ENCODE measurements at regions not wholly inside any gene's neighbourhood (a gene's known extent, or its start where the extent isn't known, plus 50 kb on each side); places are given as distances from the start of the nearest gene placed in this dataset.

DNA sequence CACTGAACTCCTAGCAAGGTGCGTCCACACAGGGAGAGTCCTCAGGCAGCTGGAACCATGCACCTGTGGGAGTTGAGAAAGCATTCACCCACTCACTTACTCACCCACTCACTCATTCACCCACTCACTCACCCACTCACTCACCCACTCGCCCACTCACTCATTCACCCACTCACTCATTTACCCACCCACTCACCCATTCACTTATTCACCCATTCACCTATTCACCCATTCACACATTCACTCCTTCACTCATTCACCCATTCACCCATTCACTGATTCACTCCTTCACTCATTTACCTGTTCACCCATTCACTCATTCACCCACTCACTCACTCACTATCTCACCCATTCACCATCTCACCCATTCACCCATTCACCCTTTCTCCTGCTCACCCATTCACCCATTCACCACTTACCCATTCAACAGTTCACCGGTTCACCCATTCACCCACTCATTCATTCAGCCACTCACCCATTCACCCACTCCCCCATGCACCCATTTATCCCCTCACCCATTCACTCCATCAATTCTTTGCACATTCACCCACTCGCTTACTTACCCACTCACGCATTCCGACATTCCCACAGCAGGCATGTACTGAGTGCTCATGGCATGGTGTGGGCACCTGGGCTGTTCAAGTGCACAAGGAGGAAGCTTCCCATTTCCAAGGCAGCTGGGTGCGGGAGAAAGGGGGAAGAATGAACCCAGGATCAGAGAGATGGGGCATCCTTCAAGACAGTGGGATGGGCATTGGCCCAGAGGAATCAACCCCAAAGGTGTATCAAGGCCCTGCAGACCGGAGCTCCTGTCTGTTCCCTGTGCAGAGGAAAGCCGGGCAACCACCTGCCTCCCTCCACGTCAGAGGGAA is 135.2 kb upstream of the C14orf180 start:
- DNase-seq = no peak

- DNase-seq = no peak
Measured at GRCh38 chr14:104445086-104445485, 134.5 kb upstream of the C14orf180 start.

GRCh38 chr14:104445832-104446381 is 133.7 kb upstream of the C14orf180 start:
- no peak for DNase-seq

- no peak for DNase-seq
Measured at GRCh38 chr14:104446611-104447010, 133.0 kb upstream of the C14orf180 start.

- DNase-seq = no peak
Measured at GRCh38 chr14:104447750-104448149, 131.8 kb upstream of the C14orf180 start.

GRCh38 chr14:104448321-104448720 is 131.2 kb upstream of the C14orf180 start:
- DNase-seq = no peak

- DNase-seq = no peak
Measured at GRCh38 chr14:104448721-104449120, 130.8 kb upstream of the C14orf180 start.

- DNase-seq = no peak
Measured at GRCh38 chr14:104450811-104451401, 128.7 kb upstream of the C14orf180 start.

DNA sequence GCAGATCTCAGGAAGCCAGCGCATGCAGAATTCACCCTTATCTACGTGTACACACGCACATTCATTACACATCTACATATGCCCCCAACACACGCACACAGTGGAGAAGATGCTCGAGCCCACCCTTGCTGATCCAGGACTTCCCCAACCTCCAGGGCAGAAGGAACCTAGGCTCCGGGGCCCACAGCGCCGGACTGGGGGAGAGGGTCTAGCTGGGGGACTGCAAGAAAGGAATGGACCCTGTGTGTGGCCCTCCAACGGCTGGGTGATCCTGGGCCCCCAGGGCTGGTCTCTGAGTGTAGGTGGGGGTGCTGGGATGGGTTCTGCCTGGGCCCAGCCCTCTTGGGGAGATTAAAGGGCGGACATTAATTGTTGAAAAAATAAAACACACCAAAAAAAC is 128.1 kb upstream of the C14orf180 start:
- DNase-seq = no peak

DNA sequence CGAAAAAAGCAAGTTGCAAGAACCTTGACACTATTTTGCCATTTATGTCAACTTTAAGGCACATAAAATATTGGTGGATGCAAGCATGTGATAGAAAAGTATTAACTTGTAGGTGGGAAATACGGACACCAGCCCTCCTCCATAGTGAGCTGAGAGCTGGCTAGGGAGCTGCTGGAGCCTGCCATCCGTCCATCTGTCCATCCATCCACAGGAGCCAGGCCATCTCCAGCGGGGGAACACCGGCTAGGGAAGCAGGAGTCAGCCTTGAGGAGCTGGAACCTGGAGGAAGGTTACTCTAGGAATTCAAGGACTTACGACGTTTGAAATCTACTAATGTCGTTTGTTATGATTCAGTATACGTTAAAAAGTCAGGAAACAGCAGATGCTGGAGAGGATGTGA is 120.7 kb upstream of the C14orf180 start:
- DNase-seq = no peak

DNA sequence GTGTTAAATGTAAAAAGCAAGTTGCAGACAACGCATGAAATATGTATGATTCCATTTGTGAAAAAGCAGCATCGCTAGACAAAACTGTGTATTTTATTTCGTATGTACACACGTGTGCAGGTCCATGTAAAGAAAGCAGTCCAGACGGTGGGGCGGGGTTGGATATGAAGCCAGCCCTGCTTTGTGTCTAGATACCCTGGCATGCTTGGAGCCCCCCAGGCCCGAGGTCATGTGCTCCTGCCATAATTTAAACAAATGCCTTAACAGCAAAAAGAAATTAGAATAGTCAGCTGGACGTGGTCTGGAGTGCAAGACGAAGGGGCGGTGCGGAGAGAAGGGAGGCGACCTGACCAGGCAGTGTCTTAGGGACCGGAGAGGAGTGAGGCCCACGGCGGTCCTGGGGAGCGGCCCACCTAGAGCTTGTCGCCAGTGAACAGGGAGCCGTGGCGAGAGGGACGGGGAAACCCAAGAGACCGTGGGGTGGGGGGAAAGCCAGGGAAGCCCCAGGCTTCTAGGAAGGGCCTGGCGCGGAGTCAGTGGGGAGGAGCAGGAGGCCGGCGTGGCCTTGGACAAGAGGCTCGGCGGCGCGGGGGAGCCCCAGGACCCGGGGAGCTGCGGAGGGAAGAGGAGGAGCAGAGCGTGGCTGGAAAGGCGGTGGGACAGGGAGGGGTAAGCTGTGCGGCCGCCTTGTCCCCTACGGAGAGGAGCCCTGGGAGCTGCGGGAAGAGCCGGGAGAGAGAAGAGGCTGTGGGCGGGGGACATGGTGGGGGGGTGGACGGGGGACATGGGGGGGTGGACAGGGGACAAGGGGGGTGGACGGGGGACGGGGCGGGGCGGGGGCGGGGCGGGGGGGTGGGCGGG is 118.5 kb upstream of the C14orf180 start:
- no peak for DNase-seq

- DNase-seq = no peak
Measured at GRCh38 chr14:104461676-104462449, 117.7 kb upstream of the C14orf180 start.

- no peak for DNase-seq
Measured at GRCh38 chr14:104462651-104463630, 116.6 kb upstream of the C14orf180 start.

DNA sequence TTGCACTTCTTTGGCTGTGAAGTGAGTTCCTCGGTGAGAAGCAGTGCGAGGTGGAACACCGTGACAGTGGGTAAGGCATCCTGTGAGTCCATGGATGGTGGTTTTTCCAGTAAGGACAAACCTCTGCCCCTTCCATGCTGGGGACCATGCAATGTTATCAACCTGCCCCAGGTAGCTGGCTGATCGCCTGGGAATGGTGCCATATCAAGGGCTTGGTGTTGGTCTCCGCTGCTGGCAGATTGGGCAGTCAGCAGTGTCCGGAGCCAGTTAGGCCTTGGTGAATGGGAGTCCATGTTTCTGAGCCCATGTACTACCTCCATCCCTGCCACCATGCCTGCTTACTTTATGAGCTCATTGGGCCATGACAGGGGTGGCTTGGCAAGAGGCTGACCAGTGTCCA is 114.7 kb upstream of the C14orf180 start:
- DNase-seq = no peak

- DNase-seq = no peak
Measured at GRCh38 chr14:104465482-104466390, 113.8 kb upstream of the C14orf180 start.

- DNase-seq = no peak
Measured at GRCh38 chr14:104467236-104467635, 112.3 kb upstream of the C14orf180 start.

DNA sequence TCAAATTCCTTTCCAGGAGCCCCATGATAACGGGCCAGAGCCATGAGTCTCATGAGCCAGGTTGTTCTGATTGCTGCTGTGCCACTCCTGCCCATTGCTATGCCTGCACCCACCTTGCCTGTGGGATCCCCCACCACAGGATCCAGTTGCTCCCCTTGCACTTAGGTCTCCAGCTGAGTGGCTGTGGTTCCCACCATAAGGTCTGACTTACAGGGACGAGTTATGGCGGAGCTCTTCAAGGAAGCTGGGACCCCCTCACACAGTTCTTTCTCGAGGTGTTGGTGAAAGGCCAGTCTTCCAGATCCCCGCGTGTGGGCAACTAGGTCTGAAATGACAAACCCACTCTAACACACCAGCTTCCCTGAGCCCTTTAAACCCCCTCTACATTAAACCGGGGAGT is 111.9 kb upstream of the C14orf180 start:
- DNase-seq = no peak

DNA sequence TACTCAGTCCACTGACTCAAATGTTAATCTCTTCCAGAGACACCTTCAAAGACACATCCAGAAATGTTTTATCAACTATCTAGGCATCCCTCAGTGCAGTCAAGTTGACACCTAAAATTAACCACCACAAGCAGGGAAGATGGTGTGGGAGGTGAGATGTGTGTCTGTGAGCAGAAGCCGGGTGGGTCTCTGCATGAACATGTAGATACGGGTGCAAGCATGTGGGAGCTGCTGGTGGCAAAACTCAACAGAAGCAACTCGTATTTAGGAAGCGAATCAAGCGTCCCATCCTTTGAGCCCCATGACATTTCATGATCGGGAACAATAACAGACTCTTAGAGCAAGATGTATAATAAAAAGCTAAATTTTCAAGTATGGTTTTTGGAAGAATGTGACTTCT is 110.0 kb upstream of the C14orf180 start:
- no peak for DNase-seq

DNA sequence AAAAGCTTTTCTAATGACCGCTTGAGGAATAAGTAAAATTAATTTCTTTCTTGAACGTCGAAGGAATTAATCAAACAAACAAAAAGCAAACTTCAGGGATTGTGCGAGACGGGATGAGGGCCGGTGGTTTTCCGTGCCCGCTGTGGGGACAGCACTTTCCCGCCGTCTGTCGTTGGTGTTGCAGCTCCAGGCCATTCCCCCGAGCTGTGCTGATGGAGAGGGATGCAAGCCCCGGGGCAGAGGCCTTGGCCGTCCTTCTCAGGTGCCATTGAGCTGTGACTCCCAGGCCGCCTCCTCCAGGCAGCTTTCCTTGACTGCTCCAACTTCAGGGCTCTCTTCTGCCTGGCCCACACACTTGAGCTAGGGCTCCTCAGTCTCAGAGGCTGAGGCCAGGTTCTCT is 109.0 kb upstream of the C14orf180 start:
- no peak for DNase-seq

DNA sequence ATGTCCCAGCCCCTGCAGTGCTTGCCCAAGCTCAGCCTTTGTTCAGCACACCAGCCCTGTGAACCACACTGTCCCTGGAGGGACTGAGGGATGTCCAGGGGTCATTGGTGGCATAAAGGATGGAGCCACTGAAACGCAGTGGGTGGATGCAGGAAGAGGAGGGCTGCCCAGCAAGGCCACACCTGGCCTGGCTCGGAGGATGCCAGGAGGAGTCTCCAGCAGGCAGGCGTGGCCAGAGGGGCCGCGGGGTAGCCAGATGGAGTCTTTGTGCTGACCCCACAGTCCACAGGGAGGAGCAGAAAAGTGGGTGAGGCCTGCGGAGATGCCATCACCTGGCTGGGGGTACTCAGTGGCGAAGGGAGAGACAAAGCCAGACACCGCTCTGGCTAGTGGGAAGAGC is 108.5 kb upstream of the C14orf180 start:
- DNase-seq = no peak
